ENCODE measurements at regions not wholly inside any gene's neighbourhood (a gene's known extent, or its start where the extent isn't known, plus 50 kb on each side); places are given as distances from the start of the nearest gene placed in this dataset.

- H3K27ac ChIP-seq (ENCODE audit: low read depth in 1 of 2, low read length in 2 of 2) = no peak overlapping the region
- no peak overlapping the region for H3K9ac ChIP-seq (ENCODE audit: low read depth in 1 of 2, low read length in 2 of 2)
- peaks cover 0 to 25% (median 2%) of the 10 kb centered on the region in 4 donors for H3K9me3 ChIP-seq (ENCODE audit: control insufficient read depth in 4 of 4, low read length in 3 of 4)
Observed at GRCh38 chr6:22184371-22184770, 112.5 kb downstream of the PRL start.

GRCh38 chr6:22189946-22190345, 106.9 kb downstream of the PRL start:
- TF ChIP-seq CTCF (IDR thresholded peaks at IDR 0.05; ENCODE audit: low read depth, low read length, missing input control) = no peak
- no peak for TF ChIP-seq HNF4G (IDR thresholded peaks at IDR 0.05)
- no peak for TF ChIP-seq TAF1 (conservative IDR thresholded peaks at IDR 0.05)
- TF ChIP-seq REST (IDR thresholded peaks at IDR 0.05) = no peak
- no peak for TF ChIP-seq MAX (IDR thresholded peaks at IDR 0.05)
- no peak for TF ChIP-seq FOXA2 (IDR thresholded peaks at IDR 0.05)
- TF ChIP-seq RXRA (IDR thresholded peaks at IDR 0.05) = no peak
- TF ChIP-seq YY1 (IDR thresholded peaks at IDR 0.05) = no peak
- TF ChIP-seq HNF4A (conservative IDR thresholded peaks at IDR 0.05) = no peak
- TF ChIP-seq FOXA1 (IDR thresholded peaks at IDR 0.05) = no peak
- no peak for TF ChIP-seq RAD21 (IDR thresholded peaks at IDR 0.05)
- no peak for TF ChIP-seq JUND (IDR thresholded peaks at IDR 0.05)
- WGBS = 89% methylated on average over 6 of the region's 6 CpGs
- no peaks in the 10 kb centered on the region for H3K36me3 ChIP-seq (ENCODE audit: control insufficient read depth in 4 of 4, insufficient read depth in 3 of 4, low read depth in 1 of 4, low read length in 3 of 4)
- no peaks in the 10 kb centered on the region for H3K4me1 ChIP-seq (ENCODE audit: control insufficient read depth in 4 of 4, insufficient read depth in 4 of 4, low read length in 3 of 4)
- no peaks in the 10 kb centered on the region for H3K27me3 ChIP-seq (ENCODE audit: control insufficient read depth in 4 of 4, insufficient read depth in 4 of 4, low read length in 3 of 4)
- DNase-seq (ENCODE audit: low spot score) = no peak
- no peak overlapping the region for H3K27ac ChIP-seq (ENCODE audit: low read depth in 1 of 2, low read length in 2 of 2)
- no peak overlapping the region for H3K4me3 ChIP-seq (ENCODE audit: low read depth in 1 of 3, low read length in 3 of 3)
- no peak overlapping the region for H3K9ac ChIP-seq (ENCODE audit: low read depth in 1 of 2, low read length in 2 of 2)
- H3K9me3 ChIP-seq (ENCODE audit: control insufficient read depth in 4 of 4, low read length in 3 of 4) = peaks cover 0 to 8% (median 2%) of the 10 kb centered on the region in 4 donors

More at GRCh38 chr6:22184371-22184770, 112.5 kb downstream of the PRL start:
- no peak for TF ChIP-seq GABPA (IDR thresholded peaks at IDR 0.05 in 1 of 2, conservative IDR thresholded peaks at IDR 0.05 in 1 of 2)
- no peak for TF ChIP-seq RXRA (IDR thresholded peaks at IDR 0.05)
- no peak for TF ChIP-seq SP1 (IDR thresholded peaks at IDR 0.05)
- no peak for TF ChIP-seq JUND (IDR thresholded peaks at IDR 0.05)
- TF ChIP-seq REST (IDR thresholded peaks at IDR 0.05) = no peak
- Histone ChIP-seq H3K36me3 (ENCODE audit: control insufficient read depth in 4 of 4, insufficient read depth in 3 of 4, low read depth in 1 of 4, low read length in 3 of 4) (no peaks in the 10 kb centered on the region), H3K4me3 (ENCODE audit: low read depth in 1 of 3, low read length in 3 of 3) (no peak overlapping the region), H3K4me1 (ENCODE audit: control insufficient read depth in 4 of 4, insufficient read depth in 4 of 4, low read length in 3 of 4) (no peaks in the 10 kb centered on the region), H3K27me3 (ENCODE audit: control insufficient read depth in 4 of 4, insufficient read depth in 4 of 4, low read length in 3 of 4) (no peaks in the 10 kb centered on the region)
- DNase-seq (ENCODE audit: low spot score) = no peak
